GM18502 (cell line): ENCODE measurements at regions not wholly inside any gene's neighbourhood (a gene's known extent, or its start where the extent isn't known, plus 50 kb on each side); places are given as distances from the start of the nearest gene placed in this dataset.

Experiments
- ATAC-seq: cut with Tn5 transposase; IDR thresholded peaks from one replicate; pipeline ENCODE4 v1.9.1; 2021; ENCODE audit warnings: mild to moderate bottlenecking; ENCODE audit not compliant: unreplicated experiment, poor library complexity

- ATAC-seq: no peak
Measured at GRCh38 chr17:73694491-73694890, 50.2 kb upstream of the SDK2 start.

- no peak for ATAC-seq
Measured at GRCh38 chr17:73695035-73695738, 50.9 kb upstream of the SDK2 start.

- ATAC-seq: no peak
Measured at GRCh38 chr17:73696251-73696650, 52.0 kb upstream of the SDK2 start.

- no peak for ATAC-seq
Measured at GRCh38 chr17:73697872-73698271, 53.6 kb upstream of the SDK2 start.

- no peak for ATAC-seq
Measured at GRCh38 chr17:73698966-73699365, 54.7 kb upstream of the SDK2 start.

- no peak for ATAC-seq
Measured at GRCh38 chr17:73701701-73702100, 57.5 kb upstream of the SDK2 start.

GRCh38 chr17:73703192-73703591, 58.9 kb upstream of the SDK2 start:
- ATAC-seq: no peak

- ATAC-seq: no peak
Measured at GRCh38 chr17:73703917-73704316, 59.7 kb upstream of the SDK2 start.

- no peak for ATAC-seq
Measured at GRCh38 chr17:73705594-73705993, 61.3 kb upstream of the SDK2 start.

- no peak for ATAC-seq
Measured at GRCh38 chr17:73706428-73706827, 62.2 kb upstream of the SDK2 start.

GRCh38 chr17:73706858-73707257, 62.6 kb upstream of the SDK2 start:
- no peak for ATAC-seq

- ATAC-seq: no peak
Measured at GRCh38 chr17:73707358-73707757, 63.1 kb upstream of the SDK2 start.

- no peak for ATAC-seq
Measured at GRCh38 chr17:73710095-73710592, 65.9 kb upstream of the SDK2 start.

GRCh38 chr17:73711184-73711583, 66.9 kb upstream of the SDK2 start:
- peak; percentile 80 for ATAC-seq

- ATAC-seq: no peak
Measured at GRCh38 chr17:73711916-73712315, 67.7 kb upstream of the SDK2 start.

- ATAC-seq: no peak
Measured at GRCh38 chr17:73713136-73713535, 68.9 kb upstream of the SDK2 start.

GRCh38 chr17:73715769-73716168, 71.5 kb upstream of the SDK2 start:
- ATAC-seq: no peak

GRCh38 chr17:73717690-73718089, 73.4 kb upstream of the SDK2 start:
- no peak for ATAC-seq

- no peak for ATAC-seq
Measured at GRCh38 chr17:73718362-73718761, 74.1 kb upstream of the SDK2 start.

GRCh38 chr17:73718912-73719311, 74.7 kb upstream of the SDK2 start:
- no peak for ATAC-seq

- no peak for ATAC-seq
Measured at GRCh38 chr17:73719588-73720071, 75.4 kb upstream of the SDK2 start.

- ATAC-seq: no peak
Measured at GRCh38 chr17:73720187-73720834, 76.1 kb upstream of the SDK2 start.
